HG02759 (cell line): ENCODE measurements at regions not wholly inside any gene's neighbourhood (a gene's known extent, or its start where the extent isn't known, plus 50 kb on each side); places are given as distances from the start of the nearest gene placed in this dataset.

Experiments used
- ATAC-seq: cut with Tn5 transposase; IDR thresholded peaks from one replicate; pipeline ENCODE4 v1.9.1; 2021; ENCODE audit warnings: mild to moderate bottlenecking, moderate library complexity; ENCODE audit not compliant: unreplicated experiment

DNA sequence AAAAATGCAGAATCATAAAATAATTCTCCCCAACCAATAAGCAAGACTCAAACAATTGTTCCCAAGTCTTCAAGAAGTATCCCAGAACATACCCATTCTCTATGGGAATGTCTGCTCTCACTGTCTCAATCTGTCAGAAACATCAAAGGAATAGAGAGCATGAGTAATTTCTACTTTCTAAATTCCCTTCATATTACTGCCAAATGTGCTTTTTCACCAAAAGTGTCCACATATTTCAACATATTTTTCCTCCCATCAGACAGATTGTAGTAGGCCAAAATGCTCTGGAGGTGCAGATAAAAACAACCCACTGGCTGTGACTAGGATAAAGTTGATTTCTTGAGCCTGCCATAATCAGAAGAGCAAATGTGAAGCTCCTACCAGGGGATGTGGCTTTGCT lies 692.0 kb upstream of the FAM241A start:
- no peak for ATAC-seq

DNA sequence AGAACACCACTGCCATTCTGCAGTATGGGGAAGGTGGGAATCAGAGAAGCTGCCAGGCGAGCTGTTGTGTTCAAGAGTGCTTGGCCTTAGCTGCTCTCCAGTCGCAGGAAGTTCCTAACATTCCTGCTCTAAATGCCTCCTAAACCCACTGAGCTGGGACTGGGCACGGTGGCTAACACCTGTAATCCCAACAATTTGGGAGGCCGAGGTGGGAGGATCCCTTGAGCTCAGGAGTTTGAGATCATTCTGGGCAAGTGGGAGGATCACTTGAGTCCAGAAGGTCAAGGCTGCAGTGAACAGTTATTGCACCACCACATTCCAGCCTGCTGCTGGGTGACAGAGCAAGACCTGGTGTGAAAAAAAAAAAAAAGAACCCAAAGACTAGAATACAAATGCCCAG lies 690.3 kb upstream of the FAM241A start:
- no peak for ATAC-seq

DNA sequence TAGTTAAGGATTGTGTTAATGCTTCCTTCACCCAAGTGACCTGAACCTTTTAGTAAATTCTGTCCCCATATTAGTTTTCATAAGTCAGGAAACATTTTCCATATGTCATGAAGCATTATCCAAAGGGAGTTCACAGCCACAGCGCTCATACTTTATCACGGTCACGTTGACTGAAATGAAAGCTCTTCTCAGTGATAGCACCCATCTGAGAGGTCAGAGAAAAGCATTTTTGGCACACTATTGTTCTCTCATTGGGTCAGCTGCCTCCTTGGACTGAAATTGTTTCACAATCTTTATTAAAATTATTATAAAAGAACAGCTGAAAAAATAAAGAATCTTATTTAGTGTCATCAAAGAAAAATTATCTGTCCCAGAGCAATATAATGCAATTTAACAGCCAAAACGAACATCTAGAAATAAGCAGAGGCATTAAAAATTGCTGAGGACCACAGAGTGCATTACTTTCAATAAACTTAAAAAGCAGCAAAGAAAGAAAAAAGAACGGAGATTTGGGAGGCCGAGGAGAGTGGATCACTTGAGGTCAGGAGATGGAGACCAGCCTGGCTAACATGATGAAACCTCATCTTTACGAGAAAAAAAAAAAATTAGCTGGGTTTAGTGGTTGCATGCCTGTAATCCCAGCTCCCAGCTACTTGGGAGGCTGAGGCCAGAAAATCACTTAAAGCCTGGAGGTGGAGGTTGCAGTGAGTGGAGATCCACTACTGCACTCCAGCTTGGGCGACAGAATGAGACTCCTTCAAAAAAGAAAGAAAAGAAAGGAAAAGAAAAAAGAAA lies 680.8 kb upstream of the FAM241A start:
- no peak for ATAC-seq

DNA sequence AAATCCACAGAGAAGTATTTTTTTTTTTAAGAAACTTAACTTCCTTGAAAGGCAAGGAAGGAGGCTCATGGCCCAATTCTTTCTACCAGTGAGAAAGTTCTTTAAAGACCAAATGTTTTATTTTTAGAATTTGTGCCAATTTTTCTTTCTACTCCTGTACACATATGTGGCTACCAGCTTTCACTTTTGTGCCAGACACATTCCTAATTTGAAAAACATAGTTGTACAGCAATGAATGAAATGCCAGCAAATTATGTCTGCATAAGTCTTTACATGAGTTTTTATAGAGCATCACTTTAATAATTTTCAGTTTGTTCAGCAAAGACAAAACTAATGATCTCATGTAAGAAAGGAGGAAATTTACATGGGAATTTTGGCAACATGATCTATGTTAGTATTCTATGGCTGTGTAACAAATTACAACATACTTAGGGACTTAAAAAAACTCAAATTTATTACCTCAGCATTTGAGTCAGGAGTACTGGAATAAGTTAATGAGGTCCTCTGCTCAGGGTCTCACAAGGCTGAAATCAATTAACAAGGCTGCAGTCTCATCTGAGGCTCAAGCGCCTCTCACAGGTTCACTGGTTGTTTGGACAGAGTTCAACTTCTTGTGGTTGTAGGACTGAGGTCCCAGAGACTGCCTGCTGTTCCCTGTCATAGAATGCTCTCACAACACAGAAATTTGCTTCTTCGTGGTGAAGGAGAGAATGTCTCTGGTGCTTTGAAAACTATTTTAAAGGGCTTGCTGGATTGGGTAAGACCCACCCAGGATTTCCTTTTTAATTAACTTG lies 678.2 kb upstream of the FAM241A start:
- ATAC-seq = no peak

DNA sequence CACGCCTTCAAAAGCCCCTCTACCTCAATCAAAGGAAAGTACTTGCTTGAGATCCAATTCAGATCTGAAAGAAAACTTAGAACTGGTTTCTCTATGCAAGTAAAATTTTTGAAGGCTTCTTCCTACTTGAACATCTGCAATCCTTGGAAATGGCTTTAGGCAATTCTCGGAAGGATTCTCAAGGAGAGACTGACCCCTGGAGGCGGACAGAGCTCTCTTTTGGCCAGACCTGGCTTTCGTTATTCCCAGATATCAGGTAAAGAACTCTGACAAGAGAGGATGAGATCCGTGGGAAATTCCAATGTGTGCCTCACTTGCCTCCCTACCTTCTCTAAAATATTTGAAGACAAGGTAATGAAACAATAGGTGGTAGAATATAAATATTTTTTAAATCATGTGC lies 670.3 kb upstream of the FAM241A start:
- ATAC-seq = no peak

DNA sequence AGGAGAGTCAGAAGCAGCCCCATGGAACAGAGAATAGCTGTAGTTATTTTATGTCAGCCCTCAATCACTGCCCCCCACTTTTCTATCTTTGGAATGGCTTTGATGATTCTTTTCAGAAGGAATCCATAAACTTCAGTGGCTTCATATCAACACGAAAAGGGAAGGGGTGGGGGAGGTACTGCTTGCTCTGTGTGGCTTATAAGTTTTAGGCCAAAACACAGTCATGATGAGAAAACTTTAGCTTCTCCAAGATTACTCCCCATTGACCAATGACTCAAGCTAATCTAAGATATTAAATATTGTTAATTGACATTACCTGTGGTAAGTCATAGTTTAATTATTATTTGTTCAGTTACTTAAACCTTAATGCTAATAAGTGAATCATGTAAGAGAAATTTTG lies 669.6 kb upstream of the FAM241A start:
- ATAC-seq = no peak

DNA sequence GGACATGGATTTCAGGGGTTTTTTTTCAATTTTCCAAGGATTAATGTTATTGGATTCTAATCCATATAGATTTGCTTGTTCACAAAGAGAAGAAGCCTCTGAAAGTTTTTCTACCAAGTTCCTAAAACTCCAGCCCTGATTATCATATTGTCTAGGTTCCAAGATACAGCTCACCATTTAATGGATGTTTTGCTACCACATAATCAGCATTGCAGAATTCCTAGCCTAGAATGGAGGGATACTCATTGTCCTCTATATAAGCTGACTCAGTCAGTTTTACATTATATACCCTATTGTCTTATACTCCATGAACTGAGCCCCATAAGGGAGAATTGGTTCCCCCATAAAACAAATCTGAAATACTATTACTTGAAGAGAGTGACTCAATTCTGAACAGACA lies 664.7 kb upstream of the FAM241A start:
- no peak for ATAC-seq

DNA sequence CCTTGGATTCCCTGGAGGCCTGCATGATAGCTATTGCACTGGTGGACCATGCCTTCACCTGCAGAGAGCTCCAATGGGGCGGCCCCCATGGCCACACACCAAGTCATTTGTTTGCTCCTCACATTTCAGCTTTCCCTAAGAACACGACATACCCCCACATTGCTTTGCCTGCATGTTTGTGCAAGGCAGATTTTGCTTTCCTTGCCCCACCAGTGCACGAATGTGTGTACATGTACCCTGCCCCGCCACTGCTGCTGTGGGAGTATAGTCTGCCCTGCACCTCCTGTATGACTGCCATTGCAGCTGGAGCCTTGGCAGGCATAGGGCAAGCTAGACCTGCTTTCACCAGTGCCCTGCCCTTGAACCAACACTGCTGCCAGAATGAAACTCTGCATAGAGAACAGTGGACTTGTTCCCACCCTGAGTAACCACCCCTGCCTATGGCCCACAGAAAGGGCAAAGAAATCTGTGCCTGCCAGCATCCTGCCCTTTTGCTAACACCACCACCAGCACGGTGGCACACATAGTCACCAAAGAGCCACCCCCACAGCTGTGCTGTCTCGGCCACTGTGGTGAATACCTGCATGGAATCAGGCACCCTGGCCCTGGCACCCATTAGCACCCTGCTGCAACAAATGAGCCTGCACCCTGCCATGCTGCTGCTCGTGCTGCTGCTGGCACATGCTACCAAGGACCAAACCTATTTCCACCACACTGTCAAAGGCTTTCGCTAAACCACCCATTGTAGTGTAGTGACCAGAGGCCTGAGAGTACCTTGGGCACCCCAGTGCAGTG lies 661.7 kb upstream of the FAM241A start:
- ATAC-seq = no peak

DNA sequence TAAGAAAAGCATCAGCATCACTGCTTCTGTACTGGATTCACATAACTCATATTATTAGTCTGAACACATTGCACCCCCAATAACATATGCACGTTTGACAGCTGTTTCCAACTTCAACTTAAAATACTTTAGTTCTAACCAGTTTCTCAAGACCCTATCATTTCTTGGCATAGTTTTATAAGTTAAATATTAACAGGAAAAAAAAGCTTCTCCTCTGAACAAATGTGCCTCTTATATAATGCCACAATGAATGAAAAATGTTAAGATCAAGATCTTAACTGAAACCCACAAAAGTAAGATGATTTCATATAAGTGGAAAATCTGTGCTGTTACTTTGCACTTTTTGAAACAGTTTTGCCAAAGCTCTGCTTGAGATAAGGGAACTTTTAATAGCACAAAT lies 652.8 kb upstream of the FAM241A start:
- no peak for ATAC-seq

DNA sequence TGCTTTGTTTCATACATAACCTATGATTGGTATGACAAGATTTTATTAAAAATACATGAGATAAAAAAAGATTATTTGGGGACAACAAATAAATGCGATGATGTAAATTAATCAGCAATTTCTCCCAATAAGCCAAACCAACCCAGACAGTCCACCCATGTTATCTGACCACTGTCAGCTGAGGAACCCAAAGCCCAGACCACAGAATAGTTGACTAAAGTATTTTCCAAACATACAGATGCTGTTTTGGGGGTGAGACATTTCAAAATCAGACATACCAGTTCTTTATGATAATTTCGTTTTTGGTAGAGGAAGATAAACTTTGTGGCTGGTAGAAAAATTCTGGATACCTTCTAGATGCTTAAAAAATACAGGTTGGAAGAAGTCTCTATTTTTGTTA lies 650.8 kb upstream of the FAM241A start:
- no peak for ATAC-seq

DNA sequence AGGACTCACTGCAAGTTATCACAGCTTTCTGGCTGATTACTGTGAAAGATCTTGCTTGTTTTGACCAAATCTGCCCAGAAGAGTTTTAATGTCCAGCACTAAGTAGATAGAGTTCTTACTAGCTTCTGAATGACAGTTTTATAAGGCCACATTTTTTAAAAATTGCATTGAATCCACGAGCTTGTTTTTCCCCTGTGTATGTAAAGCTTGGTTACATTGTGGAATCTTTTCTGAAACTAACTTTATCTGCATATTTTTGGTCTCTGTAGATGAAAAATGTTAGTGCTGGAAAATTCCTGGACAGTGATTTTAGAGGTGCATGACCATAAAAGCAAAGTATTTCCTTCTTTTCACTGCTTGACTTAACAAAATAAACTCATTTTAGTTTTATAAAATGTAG lies 650.3 kb upstream of the FAM241A start:
- no peak for ATAC-seq

DNA sequence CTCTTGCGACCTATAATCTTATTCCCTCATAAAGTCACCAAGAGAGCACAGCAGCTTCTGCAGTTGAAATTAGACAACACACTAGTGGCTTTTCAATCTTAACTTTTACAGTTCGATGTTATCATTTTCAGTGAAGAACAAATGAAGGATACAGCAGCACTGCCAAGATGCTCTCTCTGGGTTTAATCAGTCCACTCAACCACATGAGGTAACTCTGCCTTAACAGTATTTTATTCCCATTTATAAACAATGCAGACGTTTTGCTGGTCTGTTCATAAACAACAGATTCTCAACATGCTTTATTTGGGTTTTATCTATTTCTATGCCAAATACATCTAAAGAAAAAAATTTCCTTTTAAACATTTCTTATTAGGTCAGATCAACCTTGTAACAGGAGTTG lies 646.0 kb upstream of the FAM241A start:
- no peak for ATAC-seq

DNA sequence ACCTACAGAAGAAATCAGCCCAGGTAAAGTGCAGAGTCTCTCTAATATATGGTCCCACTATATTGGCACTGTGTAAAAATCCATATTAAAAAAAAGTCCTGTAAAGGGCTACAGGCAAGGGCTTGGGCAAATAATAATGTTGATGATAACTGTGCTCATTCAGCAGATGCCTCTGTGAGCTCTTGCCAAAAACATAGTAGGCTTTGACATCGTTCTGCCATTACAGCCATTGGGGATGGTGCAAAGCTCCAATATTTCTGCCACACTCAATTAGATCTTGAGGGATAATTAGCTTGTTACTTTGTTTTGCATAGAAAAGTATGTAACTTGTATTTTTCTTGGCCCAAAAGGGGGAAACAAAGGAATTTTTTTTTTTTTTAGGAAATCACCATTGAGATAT lies 645.5 kb upstream of the FAM241A start:
- ATAC-seq = no peak

DNA sequence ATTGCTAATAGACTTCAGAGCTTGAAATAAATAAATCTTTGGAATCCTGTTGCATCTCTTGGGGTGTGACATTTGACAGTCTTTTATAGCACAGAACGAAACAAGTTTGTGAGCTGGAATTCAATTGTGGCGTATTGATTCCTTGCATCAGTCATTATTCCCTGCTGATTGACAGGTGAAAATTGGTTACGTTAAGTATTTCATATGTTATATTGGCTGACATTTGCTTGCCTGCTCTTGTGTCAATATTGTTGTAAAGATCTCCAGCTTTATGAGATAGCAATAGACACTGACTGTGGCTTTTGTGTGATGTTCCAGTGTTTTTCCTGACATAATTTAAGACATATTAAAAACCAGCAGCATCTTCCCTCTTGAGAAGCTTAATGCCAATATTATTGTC lies 644.4 kb upstream of the FAM241A start:
- no peak for ATAC-seq

DNA sequence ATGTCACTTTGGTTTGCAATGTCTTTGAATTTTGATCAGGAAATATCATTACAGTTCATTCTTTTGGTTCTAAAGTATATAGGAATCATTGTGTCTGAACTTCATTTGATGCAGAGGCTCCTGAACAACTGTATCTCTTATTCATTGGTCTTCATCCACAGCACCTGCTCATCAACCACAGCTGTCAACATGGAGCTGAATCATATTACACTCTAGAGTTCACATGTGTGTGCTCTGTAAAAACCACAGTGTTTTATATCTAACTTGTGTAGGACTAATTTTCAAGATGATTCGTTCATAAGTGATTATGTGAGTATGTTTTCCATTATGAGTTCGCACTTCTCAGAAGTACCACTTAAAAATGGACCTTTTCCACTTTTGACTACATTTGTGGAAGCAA lies 643.3 kb upstream of the FAM241A start:
- no peak for ATAC-seq

DNA sequence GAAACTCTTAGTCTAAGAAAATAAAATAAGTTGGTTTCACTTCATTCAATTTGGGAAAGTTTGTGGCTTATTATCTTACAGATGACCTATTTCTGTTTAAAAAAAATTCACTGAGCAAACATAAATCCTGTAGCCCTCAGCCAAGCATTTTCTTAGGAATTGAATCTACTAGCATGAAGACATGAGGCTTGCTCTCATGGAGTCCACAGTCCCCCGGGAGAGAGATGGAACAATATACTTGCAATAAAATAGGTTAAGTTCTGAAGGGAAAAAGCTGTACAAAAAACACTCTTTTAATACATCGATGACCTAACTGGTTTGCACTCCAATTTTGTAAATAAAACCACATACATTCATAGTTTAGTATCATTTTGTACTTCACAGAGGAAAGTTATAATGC lies 642.6 kb upstream of the FAM241A start:
- ATAC-seq = no peak

DNA sequence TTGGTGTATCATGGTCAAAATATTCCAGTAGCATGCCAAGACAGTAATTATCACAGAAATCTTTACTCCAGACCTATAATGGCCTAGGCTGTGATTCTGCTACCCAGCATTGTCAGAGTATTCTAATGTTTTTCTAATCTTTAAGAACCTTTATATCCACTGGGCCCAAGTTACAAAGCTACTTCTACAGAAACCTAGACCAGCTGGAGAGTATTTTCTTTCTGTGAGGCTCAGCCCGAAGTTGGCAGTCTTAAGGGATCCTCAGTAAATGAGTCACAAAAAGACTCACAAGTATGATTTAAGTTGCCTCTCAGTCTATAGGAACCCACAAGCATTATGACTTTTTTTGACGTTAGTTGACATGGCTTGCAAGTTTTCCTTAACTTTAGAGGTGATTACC lies 638.5 kb upstream of the FAM241A start:
- no peak for ATAC-seq

DNA sequence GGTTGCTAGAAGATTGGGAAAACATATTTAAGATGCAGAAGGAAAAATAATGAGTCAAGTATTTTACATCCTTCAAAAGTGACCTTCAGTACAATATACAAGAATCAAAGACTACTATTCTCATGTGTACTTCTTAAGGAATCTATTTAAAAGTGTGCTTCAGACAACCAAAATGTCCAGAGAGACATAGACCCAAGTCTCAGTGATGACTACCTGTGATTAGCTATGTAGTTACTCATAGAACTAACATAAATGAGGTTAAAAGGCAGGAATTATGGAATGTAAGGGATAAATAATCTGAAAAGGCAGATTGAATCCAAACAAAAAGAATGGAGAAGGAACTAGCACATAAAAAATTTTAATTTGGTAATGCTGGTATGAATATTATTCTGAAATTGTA lies 634.7 kb upstream of the FAM241A start:
- no peak for ATAC-seq

DNA sequence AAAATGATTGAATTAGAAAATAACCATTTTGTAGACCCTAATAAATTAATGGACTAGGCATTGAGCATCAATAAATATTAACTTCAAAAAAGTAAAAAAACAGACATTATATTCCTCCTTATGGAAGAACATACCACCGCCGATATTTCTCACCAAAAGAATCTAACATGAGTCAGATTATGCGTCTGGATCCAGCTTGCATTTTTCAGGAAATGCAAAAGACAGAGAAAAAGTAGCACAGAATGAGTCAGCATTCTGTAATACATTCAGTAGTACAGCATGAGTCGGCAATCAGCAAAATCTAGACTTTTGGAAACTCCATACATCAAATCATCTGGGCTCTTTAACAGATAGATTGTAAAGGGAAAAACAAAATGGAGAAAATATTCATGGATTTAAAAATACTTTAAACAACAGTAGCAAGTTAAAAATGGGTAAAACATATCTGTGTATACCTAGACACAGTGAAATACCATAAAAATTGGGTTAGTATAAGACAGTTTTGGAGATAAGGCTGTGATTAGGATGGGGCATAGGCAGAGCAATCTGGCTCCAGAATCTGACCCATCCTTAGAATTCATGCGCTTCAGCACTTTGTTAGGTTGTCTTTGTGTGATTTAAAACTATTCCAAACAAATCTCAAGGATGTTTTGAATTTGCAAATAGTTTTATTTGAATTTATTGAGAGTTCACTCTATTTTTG lies 633.0 kb upstream of the FAM241A start:
- ATAC-seq = no peak

DNA sequence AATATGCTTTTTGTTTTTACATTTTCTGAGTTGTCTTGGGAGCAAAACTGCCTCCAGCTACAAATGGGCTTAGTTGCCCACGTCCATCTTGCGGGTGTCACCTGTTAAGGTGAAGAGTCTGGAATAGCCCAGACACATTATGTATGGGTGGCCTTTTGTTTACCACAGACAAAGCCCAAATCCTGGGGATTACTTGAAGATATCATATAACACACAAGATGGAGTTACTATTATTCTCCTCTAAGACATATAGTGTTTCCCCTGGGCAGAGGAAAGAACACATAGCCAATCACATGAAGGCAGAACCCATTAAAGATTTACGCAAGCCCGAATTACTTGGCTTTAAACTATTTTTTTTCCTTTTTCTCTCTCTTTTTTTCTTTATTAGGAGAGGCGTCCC lies 625.6 kb upstream of the FAM241A start:
- no peak for ATAC-seq

DNA sequence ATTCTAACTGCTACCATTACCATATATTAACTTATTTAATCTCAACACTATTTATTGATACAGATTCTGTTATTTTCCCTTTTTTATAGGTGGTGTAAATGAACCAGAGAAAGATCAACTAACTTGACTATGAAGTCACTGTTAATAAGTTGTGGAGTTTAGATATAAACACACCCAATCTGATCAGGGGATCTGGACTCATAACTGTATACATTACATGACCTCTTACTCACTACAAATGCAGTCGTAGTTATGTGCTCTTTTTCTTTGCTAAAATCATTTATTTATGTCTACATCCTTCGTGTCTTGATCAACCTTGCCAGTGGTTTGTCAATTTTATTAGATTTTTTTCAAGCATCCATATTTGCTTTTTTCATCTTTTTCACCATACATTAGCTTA lies 614.8 kb upstream of the FAM241A start:
- no peak for ATAC-seq
